ENCODE measurements at regions not wholly inside any gene's neighbourhood (a gene's known extent, or its start where the extent isn't known, plus 50 kb on each side); places are given as distances from the start of the nearest gene placed in this dataset.

DNA sequence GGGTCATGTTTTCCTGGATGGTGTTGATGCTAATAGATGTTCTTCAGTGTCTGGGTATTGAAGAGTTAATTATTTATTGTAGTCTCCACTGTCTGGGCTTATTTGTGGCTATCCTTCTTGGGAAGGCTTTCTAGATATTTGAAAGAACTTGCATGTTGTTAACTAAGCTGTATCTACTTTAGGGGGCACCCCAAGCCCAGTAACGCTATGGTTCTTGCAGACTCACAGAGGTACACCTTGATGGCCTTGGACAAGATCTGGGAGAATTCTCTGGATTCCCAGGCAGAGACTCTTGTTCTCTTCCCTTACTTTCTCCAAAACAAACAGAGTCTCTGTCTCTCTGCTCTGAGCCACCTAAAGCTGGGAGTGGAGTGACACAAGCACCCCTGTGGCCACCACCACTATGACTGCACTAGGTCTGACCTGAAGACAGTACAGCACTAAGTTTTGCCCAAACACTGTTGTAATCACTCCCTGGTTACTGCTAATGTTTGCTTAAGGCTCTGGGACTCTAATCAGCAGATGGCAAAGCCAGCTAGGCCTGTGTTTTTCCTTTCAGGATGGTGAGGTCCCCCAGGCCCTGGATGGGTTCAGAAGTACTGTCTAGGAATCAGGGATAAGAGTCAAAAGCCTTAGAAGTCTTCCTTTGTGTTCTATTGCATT lies 76.5 kb upstream of the C1orf21 start:
- DNase-seq (ENCODE audit: low read depth in 4 of 4, low spot score in 1 of 4): no peak

DNA sequence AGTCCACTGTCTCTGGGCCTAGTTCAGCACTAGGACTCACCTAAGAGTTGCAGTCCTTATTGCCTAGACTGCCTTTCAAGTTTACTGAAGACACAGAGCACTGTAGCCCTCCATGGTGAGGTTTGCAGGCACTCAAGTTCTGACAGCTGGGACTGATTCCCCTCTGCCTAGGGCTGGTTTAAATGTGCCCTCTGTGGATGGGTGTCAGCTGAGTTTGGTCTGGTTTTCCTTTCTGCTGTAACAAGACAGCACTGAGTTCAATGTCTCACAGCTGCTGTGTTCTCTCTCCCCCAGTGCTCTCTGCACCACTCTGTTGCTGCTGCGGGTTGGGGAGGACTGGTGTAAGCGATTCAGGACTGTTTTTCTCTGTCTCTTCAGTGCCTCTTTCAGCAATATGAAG lies 75.2 kb upstream of the C1orf21 start:
- DNase-seq (ENCODE audit: low read depth in 4 of 4, low spot score in 1 of 4): no peak

DNA sequence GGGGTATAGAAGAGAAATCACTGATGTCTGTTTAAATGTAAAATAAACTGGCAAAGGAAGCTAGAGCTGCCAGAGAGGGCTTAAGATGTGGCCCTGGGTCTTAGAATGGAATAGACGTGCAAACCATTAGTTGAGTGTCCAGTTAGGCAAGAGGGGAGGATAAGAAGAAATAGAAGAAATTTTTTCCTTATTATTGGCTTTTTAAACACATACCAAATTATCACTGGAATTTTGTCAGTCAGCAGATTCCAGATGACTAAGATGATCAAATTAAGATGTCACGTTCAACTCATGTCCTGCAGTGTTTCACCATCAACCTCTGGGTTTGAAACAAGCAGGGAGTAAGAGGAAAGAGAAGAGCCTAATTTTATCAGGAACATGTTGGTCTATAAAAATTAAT lies 71.6 kb upstream of the C1orf21 start:
- DNase-seq (ENCODE audit: low read depth in 4 of 4, low spot score in 1 of 4): no peak

GRCh38 chr1:184319879-184320278 lies 67.0 kb upstream of the C1orf21 start:
- no peak for DNase-seq (ENCODE audit: low read depth in 4 of 4, low spot score in 1 of 4)

GRCh38 chr1:184322253-184322652 lies 64.6 kb upstream of the C1orf21 start:
- no peak for DNase-seq (ENCODE audit: low read depth in 4 of 4, low spot score in 1 of 4)

GRCh38 chr1:184324972-184325371 lies 61.9 kb upstream of the C1orf21 start:
- DNase-seq (ENCODE audit: low read depth in 4 of 4, low spot score in 1 of 4): no peak

DNA sequence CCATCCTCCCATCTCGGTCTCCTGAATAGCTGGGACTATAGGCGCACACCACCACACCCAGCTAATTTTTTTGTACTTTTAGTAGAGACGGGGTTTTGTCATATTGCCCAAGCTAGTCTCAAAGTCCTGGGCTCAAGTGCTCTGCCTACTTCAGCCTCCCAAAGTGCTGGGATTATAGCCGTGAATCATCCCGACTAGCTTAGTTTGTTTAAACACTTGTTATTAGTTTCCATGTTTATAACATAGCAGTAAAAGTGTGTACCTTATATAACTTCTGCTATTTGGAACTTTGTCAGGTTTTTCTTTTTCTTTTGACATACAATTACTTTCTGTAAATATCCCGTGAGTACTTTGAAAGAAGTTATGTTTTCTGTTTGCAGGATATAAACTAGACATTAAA lies 60.6 kb upstream of the C1orf21 start:
- no peak for DNase-seq (ENCODE audit: low read depth in 4 of 4, low spot score in 1 of 4)

DNA sequence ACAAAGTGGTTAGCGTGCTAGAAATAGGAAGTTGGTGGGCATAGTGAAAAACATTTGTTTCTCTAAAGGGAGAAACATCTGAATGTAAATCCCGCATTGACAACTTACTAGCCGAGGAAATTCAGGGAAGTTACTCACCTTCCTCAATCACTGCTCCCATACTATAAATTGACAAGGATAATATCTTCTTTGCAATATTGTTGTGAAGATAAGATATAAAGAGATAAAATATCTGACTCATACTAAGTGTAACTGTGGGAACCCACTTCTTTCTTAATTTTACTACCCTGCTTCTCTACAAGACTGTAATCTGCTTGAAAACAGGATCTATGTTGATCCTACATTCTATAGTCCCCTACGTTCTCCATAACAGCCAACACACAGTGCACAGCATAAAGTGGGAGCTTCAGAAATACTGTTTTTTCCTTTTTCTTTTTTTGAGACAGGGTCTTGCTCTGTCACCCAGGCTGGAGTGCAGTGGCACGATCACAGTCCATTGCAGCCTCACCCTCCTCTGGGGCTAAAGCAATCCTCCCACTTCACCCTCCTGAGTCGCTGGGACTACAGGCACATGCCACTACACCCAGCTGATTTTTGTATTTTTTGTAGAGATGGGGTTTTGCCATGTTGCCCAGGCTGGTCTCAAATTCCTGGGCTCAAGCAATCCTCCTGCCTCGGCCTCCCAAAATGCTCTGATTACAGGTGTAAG lies 57.4 kb upstream of the C1orf21 start:
- no peak for DNase-seq (ENCODE audit: low read depth in 4 of 4, low spot score in 1 of 4)

DNA sequence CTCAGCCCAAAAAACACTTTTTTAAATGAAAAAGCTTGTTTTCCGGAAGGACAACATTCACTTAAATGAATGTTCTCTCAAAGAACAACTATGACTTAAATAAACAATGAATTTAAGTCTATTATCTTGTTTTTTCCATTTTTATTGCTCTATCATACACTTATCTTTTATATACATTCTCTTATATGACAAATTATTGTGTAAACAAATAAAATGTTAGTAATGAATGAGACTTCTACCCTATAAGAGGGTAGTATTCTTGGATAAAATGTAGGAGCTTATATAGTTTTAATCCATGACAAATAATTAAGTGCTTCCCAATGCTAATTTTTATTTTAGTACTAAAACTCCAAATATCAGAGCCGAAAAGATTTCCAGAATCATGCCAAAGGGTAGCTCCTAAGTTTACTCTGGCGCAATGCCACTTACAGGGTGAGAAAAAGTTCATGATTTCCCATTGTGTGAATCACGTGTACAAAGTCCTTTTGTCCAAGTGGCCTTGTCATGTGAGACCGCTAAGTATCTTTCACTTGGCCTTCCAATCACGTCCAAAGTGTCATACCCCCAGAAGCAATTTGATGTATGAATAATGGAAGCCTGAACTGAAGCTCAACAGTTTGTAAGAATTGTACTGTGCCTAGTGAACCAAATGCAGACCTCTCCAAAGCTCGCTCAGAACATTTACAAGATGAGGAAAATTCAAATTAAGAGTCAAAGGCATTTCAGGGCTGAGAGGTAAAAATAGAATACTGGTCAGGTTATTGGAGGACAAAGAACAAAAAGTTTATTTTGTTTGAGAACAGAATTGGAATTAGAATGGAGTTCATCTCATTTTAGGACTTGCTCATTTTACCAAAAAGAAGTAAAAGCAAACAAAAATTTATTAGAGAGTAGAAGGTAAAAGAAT lies 56.6 kb upstream of the C1orf21 start:
- DNase-seq (ENCODE audit: low read depth in 4 of 4, low spot score in 1 of 4): no peak

GRCh38 chr1:184330875-184331274 lies 56.0 kb upstream of the C1orf21 start:
- DNase-seq (ENCODE audit: low read depth in 4 of 4, low spot score in 1 of 4): no peak

All from stimulated activated CD4-positive, alpha-beta T cell treated with anti-CD3 and anti-CD28 coated beads, Interleukin-1b, Interleukin-23, amount 100 ng/mL, for 24 hours (primary cell).